Renal pelvis (tissue), 1 donor: ENCODE measurements at regions not wholly inside any gene's neighbourhood (a gene's known extent, or its start where the extent isn't known, plus 50 kb on each side); places are given as distances from the start of the nearest gene placed in this dataset.

Experiments
- DNase-seq: peaks from one replicate; pipeline ENCODE4 v3.0.0-alpha.2; 2013

- DNase-seq = no peak
Measured at GRCh38 chr11:80517701-80518100, 1076.9 kb upstream of the TENM4 start.

- DNase-seq = no peak
Measured at GRCh38 chr11:80515097-80515496, 1074.3 kb upstream of the TENM4 start.

GRCh38 chr11:80512491-80512890, 1071.7 kb upstream of the TENM4 start:
- no peak for DNase-seq

- DNase-seq = no peak
Measured at GRCh38 chr11:80505771-80506170, 1064.9 kb upstream of the TENM4 start.

DNA sequence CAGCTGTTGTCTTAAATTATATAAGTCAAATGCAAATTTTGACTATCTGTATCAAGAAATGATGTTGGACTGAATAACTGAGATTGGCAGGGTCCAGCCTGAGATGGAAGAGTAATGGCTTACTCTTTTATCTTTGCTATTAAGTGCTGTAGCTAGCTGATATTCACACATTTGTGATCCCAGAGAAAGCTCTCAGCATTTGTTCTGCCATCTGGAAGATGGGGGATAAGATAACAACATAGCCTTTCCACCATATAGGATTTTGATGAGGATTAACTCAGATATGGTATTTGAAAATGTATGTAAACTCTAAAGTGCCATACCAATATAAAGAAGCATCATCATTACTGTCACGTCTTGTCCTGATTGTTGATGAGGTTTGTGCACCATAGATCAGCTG, 1063.2 kb upstream of the TENM4 start:
- no peak for DNase-seq

DNA sequence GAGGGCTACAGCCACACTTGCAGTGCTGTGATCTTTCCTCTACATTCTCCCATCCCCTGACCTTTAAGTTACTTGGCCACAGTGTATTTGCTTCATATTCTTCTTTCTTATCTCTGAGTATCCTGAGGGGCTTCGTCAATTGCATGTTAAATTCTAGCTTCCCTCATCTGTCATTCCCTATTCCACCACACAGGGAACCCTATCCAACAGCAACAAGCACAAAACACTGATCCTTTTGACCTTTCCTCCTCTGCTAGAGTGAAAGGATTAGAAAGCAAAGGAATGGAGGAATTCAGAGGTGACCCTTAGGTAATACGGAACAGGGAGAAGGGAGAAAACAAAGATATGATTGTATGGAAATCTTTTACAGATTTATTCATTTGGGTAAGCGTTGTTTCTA, 1061.7 kb upstream of the TENM4 start:
- no peak for DNase-seq

- DNase-seq = no peak
Measured at GRCh38 chr11:80495116-80495515, 1054.3 kb upstream of the TENM4 start.

DNA sequence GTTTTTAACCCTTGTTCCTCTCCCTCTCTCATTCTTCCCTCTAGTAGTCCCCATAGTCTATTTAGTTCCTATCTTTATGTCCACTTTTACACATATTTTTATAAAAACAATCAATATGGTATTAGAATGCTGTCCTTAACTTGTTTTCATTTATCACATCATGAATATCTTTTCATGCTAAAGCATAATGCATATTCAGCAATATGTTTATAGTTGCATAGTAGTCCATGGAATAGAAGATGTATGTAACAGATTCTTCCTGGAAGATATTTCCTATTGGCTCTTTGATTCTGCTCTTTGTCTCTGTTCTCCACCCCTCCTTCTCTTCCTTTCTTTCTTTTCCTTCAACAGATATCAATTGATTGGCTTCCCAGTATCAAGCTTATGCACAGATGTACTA, 1047.1 kb upstream of the TENM4 start:
- DNase-seq = no peak

GRCh38 chr11:80486678-80487077, 1045.8 kb upstream of the TENM4 start:
- DNase-seq = no peak

DNA sequence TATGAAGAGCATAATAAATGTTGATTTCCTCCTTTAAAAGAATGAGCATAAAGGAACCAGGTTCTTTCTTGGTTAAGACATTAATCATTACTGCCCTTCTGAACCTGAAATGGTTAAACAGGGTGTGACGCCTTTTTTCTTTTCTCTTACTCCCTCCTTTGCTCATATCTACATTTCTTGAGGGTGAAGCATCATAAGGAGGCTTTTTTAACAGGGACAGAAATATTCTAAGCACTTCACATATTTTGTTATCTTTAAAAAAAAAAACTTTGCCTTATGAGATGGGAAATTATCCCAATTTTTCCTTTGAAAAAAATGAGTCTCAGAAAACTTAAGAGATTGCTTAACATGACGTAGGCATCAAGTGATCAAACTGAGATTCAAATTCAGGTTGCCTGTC, 1036.3 kb upstream of the TENM4 start:
- DNase-seq = no peak

DNA sequence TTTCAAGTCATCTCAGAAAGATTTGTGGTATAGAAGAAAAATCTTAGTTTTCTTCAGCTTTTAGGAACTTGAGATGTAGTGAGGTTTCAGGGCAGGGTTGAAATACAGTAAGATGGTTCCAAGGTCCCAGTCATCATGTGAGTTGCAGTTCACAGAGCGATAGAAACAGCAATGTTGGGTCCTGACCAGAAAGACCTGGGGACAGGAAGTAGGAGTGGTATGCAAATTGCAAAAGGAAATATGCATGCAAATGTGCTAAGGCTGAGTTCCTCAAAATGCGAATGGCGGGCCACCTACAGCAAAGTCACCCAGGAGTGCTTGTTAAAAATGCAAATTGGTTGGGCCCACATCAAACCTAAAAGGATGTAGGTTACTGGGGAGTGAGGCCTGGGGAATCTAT, 1032.7 kb upstream of the TENM4 start:
- no peak for DNase-seq

- no peak for DNase-seq
Measured at GRCh38 chr11:80469871-80470270, 1029.0 kb upstream of the TENM4 start.

DNA sequence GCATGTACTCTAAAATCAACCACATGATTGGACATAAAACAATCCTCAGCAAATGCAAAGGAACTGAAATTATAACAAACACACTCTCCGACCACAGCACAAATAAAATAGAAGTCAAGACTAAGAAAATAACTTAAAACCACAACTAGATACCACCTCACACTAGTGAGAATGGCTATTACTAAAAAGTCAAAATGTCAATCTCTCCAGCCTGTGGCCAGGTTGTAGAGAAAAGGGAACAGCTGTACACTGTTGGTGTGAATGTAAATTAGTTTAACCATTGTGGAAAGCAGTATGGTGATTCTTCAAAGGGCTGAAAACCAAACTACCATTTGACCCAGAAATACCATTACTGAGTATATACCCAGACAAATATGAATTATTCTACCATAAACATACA, 1025.7 kb upstream of the TENM4 start:
- no peak for DNase-seq

DNA sequence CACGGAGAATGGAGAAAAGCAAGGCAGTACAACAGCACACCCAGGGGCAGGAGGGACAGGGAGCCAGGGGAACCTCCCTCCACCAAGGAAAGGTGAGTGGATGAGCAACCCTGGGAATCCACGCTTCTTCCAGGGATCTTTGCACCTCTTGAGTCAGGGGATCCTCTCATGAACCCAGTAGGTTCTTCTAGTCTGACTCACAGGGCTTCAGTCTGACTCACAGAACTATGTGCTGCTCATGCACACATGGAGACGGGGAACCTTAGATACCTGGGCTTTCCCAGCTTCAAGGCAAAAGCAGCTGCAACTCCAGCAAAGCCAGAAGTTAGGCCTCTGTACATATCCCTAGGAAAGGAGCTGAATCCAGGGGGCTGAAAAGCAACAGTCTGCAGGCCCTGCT, 1021.4 kb upstream of the TENM4 start:
- DNase-seq = no peak

DNA sequence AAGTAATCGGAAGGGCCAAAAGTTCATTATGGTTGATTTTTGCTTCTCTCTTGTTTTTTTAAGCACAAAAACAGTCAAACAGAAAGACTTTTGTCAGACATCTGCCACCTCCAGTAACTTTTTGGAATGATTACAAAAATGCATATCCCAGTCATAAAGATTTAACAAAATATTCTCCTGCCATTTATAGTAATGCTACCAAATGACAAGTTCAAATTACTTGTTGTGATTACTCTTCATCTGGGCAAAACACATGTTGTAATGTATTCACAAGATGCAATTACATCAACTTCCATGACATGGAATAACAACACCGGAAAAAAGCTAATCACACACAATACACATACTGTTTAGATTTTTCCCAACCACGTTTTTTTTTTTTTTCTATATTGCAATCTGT, 1017.5 kb upstream of the TENM4 start:
- no peak for DNase-seq

DNA sequence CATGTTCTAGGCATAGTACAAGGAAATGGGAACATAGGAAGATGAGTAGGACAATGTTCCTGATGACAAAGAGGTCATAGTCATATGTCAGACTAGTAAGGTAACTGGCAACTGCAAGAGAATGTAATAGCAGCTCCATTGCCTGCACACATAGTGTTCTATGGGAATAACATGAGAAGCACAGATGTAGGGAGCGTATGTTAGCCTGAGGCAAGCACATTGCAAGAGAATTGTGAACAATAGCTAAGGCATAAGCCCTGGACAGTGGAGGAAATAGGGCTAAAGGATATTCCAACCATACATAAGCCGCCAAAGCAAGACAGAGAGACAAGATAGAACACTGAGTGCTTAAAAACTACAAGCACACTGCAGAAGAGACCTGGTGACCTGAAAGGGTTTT, 1017.0 kb upstream of the TENM4 start:
- DNase-seq = no peak

DNA sequence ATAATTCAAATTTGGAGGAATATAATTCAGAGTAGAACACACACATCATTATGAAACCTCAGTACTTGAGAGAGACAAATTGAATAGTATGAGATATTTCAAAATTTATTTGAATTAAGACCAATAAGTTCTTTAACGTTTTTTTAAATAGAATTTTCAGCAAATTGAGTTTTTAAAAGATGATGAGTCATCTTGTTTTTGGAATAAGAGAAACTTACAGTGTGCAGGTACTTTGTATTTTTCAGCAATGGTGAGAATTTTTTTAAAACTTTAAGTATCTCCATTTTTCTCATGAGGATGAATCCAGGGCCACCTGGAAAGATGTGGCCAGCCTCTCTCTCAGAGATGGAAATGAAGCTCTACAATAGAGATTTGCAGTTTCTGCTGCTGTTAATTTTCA, 1015.0 kb upstream of the TENM4 start:
- DNase-seq = no peak

- no peak for DNase-seq
Measured at GRCh38 chr11:80451105-80451504, 1010.3 kb upstream of the TENM4 start.

DNA sequence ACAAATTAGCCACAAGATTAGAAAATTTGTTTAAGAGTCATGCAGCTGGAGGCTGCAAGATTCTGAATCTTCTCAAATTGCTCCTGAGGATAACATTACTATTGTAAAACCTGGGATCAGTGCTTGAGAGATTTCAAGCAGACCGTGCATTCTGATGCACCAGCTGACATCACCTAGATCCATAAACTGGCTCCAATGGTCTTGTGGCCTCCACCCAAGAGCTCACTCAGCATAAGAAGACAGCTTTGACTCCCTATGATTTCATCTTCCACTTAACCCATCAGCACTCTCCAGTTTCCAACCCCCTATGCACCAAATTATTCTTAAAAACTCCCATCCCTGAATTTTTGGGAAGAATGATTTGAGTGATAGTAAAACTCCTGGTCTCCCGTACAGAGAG, 1007.9 kb upstream of the TENM4 start:
- DNase-seq = no peak

DNA sequence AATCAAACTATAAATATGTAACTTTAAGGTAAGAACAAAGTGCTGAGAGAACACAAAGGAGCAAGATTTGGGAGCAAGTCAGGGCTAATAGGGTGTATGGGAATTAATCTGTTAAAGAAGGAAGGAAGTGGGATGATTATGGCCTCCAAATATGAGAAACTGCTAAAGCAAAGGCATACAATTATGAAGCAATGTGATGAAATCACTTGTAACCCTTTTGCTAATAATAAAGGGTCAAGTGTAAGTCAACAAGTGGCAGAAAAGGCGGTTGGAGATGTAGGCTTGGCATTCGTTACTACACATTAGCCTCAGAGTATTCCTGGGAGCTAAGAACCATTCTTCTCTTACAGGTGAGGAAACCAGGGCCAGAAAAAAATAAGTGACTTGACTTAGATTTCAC, 1002.3 kb upstream of the TENM4 start:
- no peak for DNase-seq

GRCh38 chr11:80441821-80442220, 1001.0 kb upstream of the TENM4 start:
- no peak for DNase-seq

DNA sequence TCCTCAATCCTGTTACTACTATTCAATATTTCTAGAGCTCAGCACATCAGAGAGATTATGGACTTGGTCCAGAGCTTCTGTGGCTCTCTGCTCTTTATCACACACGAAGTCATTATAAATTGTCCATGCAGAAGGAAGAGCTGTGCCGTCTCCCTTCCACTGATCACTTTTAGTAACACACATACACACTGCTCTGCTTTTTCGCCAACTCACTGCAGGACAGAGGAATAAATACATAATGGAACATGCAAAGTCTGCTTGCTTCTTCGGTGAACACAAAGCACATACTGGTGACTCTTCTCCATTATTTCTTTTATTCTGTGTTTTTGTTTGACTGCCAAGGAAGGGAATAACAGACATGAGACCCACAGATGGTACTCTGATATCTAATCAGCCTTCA, 1000.0 kb upstream of the TENM4 start:
- DNase-seq = no peak

- DNase-seq = no peak
Measured at GRCh38 chr11:80436547-80436946, 995.7 kb upstream of the TENM4 start.

- no peak for DNase-seq
Measured at GRCh38 chr11:80435345-80435744, 994.5 kb upstream of the TENM4 start.

- no peak for DNase-seq
Measured at GRCh38 chr11:80432057-80432456, 991.2 kb upstream of the TENM4 start.
